C4-2B (cell line): ENCODE measurements at regions not wholly inside any gene's neighbourhood (a gene's known extent, or its start where the extent isn't known, plus 50 kb on each side); places are given as distances from the start of the nearest gene placed in this dataset.

Experiments used
- CTCF ChIP-seq: fragments of 450-650 bp; conservative IDR thresholded peaks from 2 replicates; pipeline ENCODE4 v1.5.1; 2017; ENCODE audit warnings: mild to moderate bottlenecking
- ZFX ChIP-seq: fragments of 450-650 bp; IDR thresholded peaks from 2 replicates; pipeline ENCODE4 v1.6.1; 2017

GRCh38 chr7:41331194-41331593 is 371.7 kb downstream of the INHBA start:
- TF ChIP-seq CTCF (no peak), ZFX (no peak)
